NCI-H1417 treated with DMSO at 0.1 percent for 48 hours (cell line): ENCODE measurements at regions not wholly inside any gene's neighbourhood (a gene's known extent, or its start where the extent isn't known, plus 50 kb on each side); places are given as distances from the start of the nearest gene placed in this dataset.

Source experiments
- DNase-seq: peaks from one replicate; lab custom pipeline; 2025; lab: John Stamatoyannopoulos, UW

DNA sequence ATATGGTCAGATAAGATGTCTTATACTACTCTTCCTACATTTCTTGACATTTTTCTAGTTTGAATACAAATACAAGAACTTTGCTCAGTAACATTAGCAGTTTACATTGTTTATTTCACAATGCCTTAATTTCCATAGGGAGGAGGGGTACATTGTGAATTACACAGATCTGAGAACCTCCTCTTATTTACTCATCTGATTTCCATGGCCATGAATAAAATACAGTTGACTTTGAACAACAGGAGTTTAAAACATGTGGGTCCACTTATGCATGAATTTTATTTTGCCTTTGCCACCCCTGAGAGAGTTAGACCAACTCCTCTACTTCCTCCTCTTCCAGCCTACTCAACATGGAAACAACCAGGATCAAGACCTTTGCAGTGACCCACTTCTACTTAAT lies 67.7 kb downstream of the MGST1 start:
- no peak for DNase-seq

DNA sequence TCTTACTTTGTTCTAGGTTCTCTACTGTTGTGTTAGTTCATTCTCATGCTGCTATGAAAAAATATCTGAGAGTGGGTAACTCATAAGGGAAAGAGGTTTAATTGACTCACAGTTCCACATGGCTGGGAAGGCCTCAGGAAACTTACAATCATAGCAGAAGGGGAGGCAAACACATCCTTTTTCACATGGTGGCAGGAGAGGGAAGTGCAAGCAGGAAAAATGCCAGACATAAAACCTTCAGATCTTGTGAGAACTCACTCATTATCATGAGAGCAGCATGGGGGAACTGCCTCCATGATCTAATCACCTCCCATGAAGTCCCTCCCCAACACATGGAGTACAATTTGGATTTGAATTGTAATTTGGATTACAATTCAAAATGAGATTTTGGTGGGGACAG lies 69.6 kb downstream of the MGST1 start:
- DNase-seq = no peak

DNA sequence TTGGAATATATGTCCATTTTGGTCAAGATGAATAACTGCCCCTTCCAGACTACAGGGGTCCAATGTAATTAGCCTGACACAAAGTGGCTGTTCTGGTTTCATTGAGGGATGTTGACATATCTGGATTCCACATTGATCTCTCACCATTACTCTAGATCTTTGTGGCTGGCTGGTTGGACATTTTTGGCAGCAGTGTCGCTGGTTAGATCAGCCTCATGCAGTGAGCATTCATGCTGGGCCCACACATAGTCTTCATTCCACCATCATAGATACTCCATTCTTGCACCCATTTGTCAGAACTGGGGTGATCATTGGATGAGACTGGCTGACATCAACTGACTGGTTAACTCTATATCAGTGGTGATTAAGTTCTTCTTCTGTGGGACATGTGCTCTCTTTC lies 74.4 kb downstream of the MGST1 start:
- DNase-seq = no peak

DNA sequence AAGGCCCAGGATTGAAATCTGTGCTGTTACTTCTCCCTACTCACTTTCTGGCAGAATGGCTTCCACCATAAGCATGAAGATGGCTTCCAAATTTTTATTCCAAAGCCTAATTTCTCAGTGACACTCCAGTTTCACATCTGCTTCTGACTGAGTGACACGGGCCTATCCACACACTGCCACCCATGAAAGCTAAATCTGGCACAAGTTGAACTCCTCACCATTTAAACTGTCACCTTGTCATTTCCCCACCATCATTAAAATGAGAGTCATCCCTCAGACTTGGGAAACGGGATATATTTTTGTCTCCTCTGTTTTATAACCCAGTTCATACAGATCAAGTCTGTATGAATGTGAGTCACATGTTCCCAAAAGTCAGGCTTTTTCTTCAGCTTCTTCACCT lies 77.1 kb downstream of the MGST1 start:
- DNase-seq = no peak

DNA sequence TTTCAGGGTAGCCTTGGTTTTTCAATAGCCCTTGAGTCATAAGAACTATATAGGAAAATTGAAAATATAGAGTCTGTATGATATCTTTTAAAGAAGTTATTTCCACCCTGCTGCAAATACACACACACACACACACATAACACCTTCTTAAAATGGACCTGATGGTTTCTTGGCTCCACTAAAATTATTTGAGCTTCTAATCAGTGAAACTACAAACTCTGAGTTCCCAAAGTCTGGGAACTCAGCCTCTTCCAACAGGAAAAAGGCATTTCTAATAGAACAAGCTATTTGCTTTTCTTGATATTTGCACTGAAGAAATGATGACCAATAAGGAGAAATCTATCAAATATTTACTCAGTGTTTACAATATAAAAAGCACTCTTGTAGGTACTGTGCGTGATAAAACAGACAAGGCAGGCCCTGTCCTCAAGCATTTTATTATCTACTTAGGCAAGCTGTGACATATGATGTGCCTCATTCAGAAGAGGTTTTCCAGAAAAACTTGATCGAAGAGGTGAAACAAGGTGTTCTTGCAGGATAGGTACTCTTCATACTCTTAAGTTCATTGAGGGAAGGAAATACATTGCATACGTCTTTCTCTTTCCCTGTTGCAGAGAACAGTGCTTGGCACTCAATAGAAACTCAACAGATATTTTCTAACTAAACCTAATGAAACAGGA lies 88.6 kb downstream of the MGST1 start:
- DNase-seq = no peak

DNA sequence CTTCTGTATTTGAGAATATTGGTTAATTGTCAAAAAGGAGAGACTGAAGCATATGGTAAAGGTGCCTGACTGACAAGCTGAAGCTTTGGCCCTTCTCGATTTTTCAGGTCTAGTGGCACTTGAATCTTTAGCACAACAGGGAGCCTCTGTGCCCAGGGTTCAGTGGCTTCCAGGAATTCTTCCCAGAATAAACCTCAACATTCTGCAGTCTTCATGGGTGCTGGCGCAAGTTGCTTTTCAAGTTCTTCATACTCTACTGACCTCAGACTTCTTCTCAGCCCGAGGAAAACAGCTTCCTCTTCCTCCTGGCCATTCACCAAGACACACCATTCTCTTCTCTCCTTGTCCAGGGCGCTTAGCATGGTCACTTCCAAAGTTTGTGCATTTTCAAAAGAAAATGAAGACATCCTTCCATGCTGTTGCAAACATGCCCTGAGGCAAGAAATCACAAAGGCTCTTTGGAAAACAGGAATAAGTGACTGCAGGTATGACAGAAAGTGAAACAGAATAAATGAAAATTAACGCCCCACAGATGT lies 89.9 kb downstream of the MGST1 start:
- no peak for DNase-seq

DNA sequence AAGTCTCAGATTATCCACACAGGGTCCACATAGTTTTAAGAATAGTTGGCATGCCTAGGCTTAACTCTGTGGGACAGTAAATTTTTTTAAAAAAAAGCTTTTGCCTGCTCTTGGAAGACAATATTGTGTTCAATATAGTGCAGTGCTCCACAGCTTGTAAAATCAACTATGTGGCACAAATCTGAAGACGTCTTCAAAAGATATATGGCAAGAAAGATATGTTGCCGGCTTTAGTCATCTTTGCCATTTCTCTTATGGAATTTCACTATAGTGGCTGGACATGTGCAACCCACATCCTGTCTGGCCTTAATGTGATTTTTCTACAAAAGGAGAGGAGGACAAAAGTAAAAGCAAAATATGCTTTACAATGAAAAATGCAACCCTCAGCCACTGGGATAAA lies 90.5 kb downstream of the MGST1 start:
- DNase-seq = no peak

DNA sequence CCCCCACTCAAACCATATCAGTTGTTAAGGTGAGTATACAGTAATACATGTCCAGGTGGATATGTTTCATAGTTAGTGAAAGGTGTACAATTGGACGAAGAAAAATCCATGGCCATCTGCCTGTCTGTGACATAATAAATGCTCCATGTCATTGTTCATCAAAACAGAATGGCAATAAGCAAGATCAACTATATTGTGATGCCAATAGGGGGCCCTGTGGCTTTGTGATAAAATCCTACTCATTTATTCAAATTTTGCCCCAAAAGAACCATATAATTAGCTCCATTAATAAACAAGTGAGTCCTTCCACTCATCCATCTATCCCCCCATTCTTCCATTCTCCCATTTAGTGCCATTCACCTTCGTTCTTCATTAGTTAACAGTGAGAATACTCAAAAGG lies 102.0 kb downstream of the MGST1 start:
- no peak for DNase-seq

DNA sequence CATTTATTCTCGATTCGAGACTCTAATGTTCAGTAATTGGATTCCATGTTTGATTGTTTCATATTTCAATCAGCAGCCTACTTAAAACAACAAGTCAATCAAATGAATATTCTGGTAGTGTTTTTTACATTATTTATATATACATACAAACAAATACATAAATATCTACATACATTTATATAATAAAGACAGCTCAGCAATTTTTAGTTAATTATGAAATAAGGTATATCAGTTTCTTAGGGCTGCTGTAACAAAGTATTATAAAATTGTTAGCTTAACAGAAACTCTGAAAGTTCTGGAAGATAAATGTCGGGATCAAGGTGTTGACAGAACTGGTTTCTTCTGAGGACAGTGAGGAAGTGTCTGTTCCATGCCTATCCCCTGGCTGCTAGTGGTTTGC lies 105.9 kb downstream of the MGST1 start:
- DNase-seq = no peak

DNA sequence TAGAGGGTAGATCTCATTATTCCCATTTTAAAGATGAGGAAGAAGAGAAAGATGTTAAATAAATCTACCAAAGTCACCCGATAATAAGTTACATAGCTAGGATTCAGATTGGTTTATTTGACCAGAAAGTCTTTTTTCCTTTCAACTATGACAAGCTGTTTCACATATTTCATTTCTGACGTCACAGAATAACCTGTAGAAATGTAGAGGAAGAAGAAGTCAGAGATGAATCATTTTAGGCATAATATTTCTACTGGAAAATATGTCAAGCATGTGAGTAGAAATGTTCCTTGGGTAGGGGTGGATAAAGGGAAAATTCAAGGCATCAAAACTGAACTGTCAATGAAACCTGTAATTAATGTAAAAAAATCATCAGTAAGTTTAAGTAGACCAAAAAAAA lies 107.0 kb downstream of the MGST1 start:
- no peak for DNase-seq

DNA sequence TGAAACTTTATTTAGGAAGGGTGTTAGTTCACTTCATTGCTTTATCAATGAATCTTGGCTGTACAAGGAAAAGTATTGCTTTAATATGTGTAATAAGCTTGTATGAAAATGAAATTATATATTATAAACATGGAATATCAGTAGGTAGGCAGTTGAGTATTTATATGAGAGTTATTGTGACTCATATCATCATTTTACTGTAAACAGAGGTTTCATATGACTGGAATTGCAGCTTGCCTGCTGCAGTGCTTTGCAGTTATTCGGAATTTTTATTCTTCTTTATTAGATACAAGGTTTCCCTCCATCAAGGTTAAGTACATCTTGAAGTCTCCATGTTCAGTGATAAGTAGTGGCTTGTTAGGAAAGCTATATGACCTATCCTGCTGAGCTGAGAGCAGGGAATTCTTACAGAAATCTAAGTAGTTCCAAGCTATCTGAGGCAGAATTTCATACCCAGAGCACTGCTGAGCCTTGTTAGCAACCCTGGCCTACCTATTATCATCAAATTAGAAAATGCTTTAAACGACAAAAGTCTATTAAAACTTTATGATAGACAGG lies 111.2 kb downstream of the MGST1 start:
- DNase-seq = no peak

DNA sequence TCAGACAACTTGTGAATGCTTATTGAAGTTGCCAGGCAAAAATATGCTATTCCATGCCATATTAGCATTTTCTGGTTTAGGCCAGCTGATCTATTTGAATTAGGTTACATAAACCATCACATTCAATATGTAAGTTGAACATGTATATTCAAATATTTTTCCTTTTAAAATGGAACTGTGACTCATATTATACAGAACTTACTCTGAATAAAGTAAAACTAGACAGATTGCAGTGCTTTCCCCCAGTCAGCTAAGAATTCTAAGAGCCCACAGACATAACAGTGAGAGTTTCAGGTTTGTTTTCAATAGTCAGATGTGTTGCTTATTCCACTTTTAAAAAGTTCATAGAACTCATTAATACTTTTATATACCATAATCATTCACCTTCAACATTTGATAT lies 119.8 kb downstream of the MGST1 start:
- DNase-seq = no peak

DNA sequence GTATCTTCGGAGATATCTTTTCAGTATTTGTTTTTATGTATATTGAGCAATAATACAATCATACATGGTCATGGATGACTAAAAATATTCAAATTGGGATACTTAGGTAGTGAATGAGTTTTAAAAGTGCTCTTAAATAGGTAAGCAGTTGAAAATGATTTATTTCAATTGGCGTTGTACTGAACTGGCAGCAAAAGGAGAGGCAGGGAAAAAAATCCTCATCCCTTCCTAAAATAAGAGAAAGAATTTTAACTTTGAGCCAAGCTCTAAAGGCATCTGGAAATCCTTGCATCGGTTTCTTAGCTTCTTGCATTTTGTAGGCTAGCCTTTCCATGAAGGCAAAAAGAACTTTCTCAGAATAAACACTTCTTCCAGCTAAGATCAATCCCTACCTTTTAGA lies 125.2 kb downstream of the MGST1 start:
- no peak for DNase-seq

DNA sequence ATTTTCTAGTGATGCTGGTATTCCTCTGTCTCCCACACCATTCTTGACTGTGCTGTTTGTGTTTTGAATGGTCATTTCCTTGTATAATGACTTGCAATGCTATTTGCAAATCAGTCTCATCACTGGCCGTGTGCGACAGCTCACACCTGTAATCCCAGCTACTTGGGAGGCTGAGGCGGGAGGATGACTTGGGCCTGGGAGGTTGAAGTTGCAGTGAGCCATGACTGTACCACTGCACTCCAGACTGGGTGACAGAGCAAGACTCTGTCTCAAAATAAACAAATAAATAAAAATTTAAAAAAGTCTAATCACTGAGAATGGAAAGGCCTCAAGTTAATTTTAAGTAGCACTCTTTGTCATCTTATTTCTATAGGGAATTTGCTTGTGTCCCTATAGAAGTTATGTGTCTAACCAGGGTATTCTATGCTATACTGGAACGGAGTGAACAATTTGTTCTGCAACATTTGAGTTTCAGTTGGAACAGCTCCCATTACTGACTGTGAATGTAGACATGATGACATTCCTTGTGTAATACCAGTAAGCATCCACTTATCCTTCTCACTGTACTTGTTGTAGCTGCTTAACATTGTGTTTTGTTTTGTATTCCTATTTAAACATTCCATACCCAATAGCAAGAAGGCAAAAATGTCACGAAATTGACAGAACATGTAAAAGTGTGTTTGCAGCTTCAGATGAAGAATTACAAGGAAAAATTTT lies 126.3 kb downstream of the MGST1 start:
- no peak for DNase-seq

DNA sequence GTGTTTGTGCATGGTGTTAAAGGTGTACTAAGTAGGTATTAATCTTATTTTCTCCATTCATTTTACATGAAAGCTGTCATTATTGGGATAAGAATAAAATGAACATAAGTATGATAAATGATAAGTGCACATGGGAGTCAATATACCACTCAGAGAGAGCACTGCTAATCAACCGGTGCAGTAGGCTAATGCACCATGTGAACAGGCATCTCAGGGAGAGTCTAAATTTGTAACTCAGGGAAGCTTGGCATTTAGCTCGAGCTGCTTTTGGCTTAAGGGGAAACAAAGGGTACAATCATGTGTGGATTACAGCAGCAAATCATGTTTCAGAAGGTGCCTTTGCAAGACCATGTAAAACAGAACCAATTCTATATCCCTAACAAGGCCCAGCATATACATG lies 127.4 kb downstream of the MGST1 start:
- DNase-seq = peak; percentile 86

DNA sequence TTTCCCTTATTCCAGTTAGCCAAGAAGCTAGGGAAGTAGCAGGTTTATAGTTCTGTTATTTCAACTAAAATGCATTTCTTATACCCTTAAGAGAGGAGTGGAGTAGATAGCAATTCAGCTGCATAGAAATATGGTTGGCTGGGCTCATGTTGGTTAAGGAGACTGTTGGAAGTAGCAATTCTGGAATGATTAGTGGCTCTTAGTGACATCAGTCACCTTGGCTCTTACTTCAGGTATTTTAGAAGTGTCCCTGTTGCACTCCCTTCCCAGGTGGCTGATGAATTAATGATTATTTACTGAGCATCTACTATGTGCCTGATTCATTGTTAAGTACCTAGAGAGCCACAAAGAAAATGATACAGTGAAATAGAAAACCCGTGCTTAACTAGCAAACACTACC lies 128.1 kb downstream of the MGST1 start:
- no peak for DNase-seq

DNA sequence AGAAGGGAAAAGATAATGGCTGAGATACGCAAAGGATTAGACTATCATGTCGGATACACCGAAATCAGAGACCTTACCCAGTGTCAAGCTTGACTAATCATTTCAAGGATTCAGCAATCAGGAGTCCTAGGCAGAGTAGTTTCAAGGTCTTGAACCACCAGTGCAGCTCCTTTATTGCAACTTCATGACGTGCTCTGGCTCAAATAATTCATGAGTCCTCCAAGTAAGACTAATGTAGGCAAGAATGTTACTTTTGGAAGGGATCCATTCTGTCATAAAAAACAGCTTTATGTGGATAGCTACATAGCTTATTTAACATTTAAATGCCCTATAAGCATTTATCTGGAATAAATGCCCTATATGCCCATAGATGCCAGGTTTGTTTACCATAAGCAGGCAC lies 123.2 kb downstream of the LMO3 start:
- no peak for DNase-seq

DNA sequence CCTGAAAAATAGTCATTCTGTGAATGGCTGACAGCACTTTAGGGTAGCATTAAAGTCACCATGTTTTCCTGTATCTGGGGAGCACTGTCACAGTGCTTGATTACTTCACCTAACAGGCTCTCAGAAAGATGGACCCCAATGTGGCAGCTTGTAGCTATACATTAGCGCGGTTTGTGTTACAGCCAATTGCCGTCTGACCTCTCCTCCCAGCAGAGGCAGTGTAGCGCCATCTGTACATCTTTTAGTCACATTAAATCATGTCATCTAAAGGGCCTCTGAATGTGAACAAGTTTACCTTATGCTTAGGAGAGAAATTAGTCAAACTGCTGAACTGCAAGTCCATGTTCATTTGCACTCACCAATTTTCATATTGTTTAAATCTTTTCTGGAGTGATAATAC lies 113.7 kb downstream of the LMO3 start:
- DNase-seq = no peak

DNA sequence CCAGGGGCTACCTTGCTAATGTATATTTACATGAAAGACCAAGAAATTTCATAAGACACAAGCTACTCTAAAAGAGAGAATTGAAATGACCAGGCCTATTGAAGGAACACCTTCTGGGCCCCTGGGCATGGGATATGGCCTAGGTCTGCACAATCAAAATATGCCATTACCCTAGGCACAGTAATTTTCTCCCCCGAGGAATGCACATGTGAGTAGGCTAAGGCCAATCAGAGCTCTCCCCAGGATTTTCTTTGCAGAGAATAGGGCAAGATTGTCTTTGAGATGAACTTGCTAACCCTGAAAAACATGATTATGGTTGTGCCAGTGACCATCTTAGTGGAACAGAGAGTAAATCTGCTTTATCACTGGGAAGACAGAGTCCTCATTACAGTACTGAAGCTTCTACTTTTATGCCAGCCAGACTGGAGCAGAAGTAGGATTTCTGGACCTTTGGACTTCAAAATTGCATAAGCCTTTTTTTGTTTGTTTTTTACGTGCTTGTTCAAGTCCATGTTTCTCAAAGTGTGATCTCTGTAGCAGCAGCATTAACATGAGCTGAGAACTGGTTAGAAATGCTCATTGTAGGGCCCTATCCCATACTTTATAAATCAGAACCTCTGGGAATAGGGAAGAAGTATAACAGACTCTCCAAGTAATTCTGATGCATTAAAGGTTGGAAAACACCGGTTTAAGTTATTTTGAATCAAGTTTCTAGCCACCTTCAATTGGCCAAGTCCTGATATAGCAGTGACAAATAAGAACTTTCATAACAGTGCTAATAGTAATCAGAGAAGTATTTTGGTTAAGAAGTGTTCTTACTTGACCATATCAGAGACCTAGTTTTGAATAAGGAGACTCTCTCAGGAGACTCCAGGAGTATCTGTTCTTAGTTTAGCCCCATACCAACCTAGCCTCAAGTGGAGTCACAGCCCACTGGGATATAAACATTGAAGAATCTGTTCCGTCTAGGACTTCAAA lies 112.9 kb downstream of the LMO3 start:
- DNase-seq = no peak

DNA sequence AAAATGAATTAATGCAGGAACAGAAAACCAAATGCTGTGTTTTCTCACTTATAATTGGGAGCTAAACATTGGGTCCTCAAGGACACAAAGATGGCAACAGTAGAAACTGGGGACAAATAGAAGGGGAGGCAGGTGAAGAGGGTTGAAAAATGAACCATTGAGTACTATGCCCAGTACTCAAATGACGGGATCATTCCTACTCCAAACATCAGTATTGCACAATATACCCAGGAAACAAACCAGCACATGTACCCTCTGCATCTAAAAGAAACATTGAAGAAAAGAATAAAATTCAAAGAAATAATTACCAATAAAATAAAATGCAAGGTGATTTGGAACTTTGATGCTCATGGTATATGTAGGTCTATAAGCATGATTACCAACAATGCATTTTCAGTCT lies 110.8 kb downstream of the LMO3 start:
- no peak for DNase-seq
